HG03342 (cell line): ENCODE measurements at regions not wholly inside any gene's neighbourhood (a gene's known extent, or its start where the extent isn't known, plus 50 kb on each side); places are given as distances from the start of the nearest gene placed in this dataset.
"Not testable (repeated sequence)": the region's sequence is repeated elsewhere in the genome, so short reads cannot be mapped to it uniquely, and the experiment has no call there.

Experiments
- ATAC-seq: cut with Tn5 transposase; IDR thresholded peaks from one replicate; pipeline ENCODE4 v1.9.1; 2021; ENCODE audit warnings: mild to moderate bottlenecking, moderate library complexity; ENCODE audit not compliant: unreplicated experiment

DNA sequence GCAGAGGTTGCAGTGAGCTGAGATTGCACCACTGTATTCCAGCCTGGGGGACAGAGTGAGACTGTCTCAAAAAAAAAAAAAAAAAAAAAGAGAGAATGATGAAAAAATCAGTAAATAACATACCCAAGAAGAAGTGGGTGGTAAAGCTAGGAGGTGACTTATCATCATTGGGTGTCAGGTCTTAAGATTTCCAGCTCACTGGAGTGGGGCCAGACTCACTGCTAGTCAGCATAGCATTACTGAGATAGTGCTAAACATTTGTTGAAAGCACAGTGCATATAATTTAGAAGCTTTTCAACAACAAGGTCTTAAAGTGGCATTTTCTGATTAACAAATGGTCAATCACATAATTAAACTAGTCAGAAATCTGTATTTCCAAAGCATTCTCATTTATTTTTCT is 221.8 kb upstream of the GYPA start:
- ATAC-seq = no peak

DNA sequence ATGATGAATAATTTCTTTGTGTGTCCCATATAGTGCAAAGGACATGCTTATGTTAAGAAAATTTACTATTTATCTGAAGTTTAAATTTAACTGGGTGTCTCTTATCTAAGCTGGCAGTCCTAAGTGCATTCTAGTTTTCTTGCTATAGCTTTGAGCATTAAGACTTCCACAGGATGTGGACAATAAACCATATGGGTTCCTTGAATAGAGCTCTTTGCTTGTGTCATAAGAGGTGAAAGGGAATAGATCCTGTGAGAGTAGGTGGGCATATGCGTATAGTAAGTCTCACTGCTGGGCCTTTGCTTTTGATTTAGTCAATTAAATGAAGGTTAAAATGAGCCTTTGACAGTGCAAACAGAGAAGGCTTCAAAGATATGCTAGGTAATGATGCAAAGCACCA is 223.4 kb upstream of the GYPA start:
- ATAC-seq = no peak

DNA sequence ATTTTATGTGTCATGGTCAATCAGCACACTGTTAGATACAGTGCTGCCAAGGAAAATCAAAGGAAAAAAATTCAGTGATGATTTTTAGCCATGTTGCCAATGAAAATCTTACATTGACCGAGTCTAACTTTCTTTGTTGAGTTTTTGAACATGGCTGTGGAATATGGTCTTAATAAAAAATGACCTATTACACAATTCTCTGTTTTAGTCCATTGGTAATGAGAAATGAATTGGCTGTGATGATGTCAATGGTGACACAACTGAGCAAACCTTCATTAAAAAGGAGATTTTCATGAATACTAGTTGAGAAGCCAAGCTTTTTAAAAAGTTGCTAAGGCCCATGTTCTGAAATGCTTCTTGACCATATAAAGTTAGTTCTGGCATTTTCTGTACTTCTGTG is 225.9 kb upstream of the GYPA start:
- no peak for ATAC-seq

DNA sequence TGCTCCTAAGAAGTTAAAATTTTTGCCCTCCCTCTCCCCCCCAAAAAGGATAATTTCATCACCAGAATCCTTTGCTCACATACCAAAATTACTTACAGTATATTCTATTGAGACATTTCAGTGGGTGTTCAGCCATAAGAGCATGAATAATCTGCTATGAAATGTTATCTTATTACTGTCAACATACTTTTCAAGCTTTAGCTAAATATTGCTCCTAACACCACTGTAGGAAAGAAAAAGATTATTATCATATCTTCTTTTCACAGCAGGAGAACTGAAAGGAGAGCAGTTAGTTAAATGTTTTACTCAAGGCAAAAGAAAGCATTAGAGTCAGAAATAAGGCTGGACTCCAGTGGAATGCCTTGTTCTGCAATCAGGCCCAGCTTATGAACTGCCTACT is 231.0 kb upstream of the GYPA start:
- ATAC-seq = no peak

DNA sequence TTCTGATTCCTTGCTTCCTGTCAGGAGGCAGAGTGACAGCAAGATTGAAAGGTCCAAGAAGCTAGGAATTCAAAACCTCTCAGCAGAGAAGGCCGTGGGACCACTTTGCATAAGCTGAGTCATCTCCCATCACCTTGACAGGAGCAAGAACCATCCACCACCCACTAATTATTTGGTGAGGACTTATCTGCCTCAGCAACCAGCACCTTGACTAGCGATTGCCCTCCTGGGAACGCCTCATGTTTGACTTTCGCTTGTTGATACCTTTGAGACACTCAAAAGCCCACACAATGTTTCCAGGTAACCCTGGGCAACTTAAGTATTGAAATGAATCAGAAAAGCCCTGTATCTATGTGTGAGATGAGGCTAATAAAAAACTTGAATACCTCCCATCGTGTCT is 233.5 kb upstream of the GYPA start:
- ATAC-seq = peak; percentile 94

DNA sequence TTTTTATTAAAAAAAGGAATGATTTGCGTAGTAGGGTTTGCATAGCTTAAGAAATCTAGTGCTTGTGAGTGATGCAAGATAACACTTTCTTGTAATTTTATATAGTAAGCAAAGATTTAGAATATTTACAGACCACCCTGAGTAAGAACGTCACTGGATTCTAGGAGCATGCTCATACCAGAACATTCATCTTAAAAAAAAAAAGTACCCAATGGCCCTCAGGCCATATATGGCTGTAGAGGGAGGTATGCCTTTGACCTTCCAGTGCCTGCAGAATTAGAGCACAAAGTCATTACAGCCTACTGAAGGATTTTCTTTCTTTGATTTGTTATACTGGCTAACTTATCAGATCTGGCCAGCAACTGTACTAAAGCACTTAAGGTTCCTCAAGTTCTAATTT is 236.3 kb upstream of the GYPA start:
- no peak for ATAC-seq

DNA sequence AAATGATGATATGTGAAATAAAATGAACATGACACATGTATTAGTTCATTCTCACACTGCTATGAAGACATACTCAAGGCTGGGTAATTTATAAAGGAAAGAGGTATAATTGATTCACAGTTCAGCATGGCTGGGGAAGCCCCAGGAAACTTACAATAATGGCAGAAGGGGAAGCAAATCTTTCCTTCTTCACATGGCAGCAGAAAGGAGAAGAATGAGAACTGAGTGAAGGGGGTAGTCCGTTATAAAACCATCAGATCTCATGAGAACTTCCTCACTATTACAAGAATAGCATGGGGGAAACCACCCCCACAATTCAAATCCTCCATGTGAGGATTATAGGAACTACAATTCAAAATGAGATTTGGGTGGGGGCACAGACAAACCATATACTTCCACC is 243.9 kb upstream of the GYPA start:
- no peak for ATAC-seq

DNA sequence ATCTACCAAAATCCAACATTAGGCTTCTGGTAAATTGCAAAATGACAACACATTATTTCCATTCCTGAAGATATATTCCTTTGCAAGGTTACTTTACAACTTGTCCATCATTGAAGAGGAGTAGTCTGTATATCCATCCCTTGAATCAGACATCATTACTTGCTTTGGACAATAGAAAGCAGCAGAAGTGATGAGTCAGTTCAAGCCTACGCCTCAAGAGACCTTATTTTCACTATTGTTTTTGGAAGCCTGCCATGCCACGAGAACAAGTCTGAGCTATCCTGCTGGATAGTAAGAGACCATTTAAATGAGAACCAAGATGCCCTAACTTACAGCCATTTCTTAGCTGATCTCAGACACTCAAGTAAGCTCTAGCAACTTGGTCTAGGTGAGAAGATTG is 246.0 kb upstream of the HHIP start:
- peak; percentile 91 for ATAC-seq

DNA sequence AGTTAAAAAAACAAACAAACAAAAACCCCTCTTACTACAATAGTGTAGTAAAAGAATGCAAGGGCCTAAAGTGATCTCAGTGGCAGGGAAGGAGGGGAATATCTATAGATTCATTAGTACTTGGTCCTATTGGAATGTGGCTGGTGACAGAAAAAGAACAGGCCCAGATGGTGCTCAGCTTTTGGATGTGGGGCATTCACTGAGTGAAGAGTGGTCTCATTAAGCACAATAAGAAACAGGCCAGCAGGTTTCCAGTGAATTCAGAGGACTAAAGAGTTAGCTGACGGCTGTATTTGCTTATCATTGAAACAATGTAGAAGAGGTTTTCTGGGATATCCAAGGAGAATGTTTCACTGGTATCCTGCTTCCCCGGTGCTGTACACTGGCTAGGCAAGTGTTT is 243.8 kb upstream of the HHIP start:
- ATAC-seq = no peak

DNA sequence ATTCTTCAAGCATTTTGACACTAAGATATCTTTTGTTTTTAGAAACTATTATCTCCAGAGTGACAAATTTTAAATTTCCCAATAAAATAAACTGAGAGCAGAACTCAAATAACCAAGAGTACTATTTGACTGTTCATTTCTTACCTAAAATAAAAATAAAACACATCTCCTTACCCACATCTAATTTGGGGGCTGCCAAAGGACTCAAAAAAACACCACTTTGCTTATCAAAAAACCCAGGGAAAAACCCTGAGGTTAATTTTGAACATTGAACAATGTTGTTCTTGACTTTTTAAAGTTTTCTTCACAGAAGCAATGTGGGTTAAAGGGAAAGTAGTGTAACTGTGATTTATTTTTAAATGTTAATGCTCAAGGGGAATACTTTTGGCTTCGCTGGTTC is 243.0 kb upstream of the HHIP start:
- no peak for ATAC-seq

DNA sequence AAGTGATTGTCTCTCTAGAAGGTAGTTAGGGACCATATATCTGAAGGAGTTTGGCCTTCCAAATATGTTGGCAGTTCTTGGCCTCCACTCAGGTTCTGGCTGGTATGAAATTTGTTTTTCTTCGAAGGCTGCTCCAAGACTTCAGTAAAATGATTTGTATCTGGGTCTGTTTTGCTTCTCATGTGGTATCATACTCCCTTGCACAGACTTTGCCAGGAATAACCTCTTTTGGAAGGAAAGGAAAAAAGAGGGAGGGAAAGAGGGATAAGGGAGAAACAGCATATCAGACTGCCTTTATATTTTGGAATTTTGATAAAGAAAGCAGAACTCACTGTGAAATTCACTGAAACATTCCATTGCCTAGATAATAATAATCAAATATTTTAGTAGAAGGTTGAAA is 242.1 kb upstream of the HHIP start:
- no peak for ATAC-seq

DNA sequence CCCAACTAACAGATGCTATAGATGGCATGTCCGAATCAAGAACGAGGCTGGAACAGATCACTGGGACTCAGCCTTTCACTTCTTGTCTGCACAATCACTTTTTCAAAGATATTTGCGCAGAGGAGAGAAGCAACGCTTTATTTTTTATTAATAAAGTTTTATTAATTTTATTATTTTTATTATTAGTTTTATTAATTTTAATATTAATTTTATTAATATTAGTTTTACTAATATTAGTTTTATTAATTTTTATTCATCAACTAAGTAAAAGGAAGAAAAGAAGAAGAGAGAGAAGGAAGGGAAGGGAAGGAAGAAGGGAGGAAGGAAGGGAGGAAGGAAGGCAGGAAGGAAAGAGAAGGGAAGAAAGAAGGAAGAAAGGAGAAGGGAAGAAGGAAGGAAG is 236.4 kb upstream of the HHIP start:
- ATAC-seq = no peak

DNA sequence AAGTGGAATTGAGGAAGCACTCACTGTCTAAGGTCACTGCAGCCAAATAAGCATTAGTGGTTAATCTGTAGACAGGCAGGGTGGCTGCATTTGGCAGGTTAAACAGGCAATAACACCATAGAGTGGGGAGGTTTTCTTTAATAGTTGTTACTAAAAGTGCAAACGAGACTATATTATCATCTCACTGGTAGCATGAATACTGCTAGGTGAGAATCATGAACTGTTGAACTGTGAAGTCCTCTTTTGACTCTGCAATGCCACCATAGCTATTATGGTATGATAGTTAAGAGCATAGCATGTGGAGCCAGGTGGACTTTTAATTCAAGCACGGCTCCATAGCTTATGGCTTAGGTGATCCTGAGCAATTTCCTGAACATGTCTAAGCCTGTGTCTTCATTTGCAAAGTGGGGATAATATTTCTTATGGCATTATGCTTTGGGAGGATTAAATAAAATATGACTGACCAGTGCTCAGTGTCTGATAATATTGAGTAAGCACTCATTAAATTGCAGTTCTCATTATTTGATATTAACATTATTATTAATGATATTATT is 235.6 kb upstream of the HHIP start:
- no peak for ATAC-seq

DNA sequence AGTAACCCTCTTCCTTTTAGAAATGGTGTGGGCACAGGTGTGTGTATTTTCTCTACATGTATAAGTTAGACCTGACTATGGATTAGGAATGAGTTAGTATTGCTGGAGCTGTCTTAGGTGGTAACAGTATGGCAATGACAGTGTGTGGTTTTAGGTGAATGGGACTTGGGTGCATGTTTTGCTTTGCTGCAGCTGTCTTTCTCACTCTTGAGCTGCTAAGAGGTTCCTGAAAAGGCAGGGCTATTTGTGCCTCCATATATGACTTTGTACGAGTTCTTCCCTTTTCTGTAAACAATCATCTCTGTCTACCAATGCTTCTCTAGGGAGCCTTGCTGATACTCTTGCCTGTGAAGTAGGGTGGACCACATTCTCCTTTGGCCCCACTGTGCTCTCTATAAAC is 234.8 kb upstream of the HHIP start:
- ATAC-seq = no peak

DNA sequence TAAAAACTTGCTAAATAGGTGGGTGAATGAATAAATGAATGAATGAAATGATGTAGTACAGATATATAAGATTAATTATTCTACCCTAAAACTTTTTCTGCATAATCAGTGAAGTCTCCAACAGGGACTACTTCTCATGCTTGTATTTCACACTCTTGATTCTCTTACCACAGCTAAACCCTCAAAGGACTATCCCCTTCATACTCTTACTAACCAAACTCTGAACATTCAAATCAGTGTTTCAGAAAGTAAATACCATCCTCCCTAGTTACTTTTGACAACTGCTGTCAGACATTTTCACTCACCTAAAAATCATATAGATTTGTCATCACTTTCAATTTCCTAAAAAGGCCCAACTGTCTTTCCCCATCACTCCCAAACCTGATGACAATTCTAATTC is 234.3 kb upstream of the HHIP start:
- peak; percentile 58 for ATAC-seq

DNA sequence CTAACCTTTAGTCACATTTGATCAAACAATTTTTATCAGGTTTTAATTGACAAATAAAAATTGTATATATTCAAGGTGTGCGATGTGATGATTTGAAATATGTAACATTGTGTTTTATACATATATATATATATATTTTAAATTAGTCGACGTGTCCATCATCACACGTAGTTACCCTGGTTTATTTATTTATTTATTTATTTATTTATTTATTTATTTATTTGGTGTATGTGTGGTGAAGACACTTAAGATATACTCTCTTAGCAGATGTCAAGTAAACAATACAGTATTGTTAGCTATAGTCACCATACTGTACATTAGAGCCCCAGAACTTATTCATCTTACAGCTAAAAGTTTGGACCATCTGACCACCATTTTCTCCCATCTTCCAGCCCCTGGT is 224.9 kb upstream of the HHIP start:
- no peak for ATAC-seq

DNA sequence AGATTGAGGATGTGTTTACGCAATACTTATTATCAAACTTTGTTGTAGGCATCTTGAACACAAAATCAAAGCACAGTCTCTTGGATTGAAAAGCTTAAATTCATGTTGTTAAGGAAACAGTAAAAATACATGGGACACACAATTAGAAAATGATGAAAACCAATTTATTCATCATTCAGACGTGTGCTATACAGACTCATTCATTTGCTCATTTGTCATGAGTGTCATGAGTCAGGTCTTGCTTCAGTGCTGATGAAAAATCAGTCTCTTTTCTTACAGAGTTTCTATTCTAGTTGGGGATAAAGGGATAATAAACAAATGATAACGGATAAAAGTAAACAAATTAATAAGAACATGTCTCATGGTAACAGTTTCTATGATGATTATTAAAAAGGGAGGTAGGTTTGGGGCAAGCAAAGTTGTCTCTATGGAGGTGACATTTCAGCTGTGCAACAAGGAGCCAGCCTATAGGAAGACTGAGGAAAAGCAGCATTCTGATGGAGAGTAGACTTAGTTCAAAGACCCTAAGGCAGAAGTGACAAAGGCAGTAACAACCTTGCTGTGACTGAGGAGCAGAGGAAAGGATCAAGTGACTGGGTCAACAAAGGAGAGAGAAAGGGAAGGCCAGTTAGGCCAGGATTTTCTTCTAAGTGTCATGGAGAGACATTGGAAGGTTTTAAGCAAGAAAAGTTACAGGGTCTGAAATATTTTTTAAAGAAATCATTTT is 224.0 kb upstream of the HHIP start:
- ATAC-seq = no peak

DNA sequence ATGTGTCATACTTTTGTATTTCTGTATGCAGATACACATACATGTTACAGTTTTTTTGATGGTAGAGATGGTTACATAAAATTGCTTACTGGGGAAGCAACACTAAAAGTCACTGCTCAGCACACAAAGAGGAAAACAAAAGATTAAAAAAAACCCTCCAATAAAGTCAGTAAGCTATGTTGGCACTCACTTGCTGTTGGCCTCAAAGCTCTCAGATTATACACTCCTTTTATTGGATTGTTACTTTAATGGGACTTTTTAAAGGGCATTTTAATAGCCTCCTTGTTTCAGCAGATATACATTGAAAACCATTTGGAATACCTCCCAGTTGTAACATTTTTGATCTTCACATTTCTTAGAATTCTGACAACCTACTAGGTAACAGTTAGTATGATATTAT is 222.0 kb upstream of the HHIP start:
- ATAC-seq = no peak

DNA sequence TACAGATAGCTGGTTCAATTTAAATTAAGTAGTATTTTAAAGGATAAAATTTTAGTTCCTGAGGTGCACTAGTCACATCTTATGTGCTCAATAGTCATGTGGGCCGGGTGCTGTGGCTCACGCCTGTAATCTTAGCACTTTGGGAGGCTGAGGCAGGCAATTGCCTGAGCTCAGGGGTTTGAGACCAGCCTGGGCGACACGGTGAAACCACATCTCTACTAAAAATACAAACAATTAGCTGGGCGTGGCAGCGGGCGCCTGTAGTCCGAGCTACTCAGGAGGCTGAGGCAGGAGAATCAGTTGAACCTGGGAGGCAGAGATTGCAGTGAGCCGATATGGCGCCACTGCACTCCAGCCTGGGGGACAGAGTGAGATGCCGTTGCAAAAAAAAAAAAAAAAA is 219.9 kb upstream of the HHIP start:
- not testable (repeated sequence) for ATAC-seq

DNA sequence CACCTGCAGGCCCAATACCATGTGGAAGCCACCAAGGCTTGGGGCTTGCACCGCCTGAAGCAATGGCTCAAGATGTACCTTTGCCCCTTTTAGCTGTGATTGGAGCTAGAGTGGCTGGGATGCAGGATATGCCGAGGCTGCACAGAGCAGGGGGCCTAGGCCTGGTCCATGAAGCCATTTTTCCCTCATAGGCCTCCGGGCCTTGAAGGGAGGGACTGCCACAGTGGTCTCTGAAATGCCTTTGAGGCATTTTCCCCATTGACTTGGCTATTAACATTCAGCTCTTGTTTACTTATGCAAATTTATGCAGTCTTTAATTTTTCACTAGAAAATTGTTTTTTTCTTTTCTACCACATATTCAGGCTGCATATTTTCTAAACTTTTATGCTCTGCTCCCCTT is 203.2 kb upstream of the HHIP start:
- ATAC-seq = no peak

DNA sequence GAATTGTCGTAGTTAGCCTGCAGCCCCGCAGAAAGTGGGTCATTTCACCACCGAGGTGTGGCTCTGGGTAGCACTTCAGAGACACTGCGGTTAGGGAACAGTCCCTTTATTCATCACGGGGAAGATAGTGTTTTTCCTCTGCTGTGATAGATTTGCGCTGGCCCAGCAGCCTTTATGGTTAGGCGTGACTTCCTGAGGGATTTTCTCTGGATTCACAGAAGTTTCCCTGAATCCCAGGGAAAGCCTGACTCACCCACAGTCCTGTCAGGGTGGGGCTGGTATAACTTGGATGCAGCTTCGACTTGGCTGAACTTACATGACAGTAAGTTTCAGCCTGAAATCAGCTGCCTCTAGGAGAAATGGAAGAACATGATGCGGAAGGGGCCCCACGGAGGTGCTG is 196.3 kb upstream of the HHIP start:
- ATAC-seq = no peak

DNA sequence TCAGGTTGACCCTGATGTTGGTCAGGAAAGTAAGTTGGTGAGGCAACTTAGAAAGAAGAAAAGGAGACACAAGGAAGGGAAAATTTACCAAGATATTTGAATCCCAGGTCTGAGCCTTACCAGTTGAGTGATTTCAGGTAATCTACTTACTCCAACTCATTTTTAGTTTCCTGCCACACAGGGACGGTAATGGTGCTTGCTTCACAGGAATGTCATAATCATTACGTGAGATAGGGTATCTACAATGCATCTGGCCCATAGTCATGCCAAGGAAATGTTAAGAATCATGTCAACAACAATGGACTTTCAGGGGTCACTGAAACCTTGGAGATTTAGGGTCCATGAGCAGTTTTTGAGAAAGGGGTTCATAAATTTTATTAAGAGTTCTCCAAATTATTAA is 195.4 kb upstream of the HHIP start:
- ATAC-seq = no peak

DNA sequence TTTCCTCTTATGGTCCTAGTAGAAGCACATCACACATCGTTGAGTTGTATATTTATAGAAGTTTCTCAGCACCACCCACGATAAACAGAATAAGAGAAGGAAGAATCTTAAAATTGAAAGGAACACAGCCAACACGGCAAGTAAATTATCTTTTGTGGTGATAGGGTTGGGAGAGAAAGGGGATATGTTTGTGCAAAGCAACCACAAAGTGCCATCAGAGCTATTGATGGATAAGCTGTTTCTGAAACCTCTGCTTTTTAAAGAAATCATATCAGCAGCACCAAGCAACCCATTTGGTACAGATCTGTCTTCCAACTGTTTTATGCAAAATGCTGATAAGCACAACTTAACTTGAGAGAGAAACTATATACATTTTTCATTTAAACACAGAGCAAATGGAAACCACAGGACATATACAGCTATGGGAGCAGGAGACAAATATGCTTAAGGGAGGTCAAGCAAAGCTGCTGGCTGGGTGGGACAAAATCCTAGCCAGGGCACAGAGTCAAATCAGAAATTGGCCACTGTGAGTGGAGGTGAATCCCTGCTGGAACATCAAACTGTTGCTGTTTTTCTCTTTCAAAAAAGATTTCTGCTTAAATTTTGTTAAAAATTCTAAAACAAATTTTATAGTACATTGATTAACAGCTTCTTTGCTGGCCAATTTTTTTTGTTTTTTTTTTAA is 194.0 kb upstream of the HHIP start:
- ATAC-seq = no peak
